DMS 273 (cell line): ENCODE measurements at regions not wholly inside any gene's neighbourhood (a gene's known extent, or its start where the extent isn't known, plus 50 kb on each side); places are given as distances from the start of the nearest gene placed in this dataset.
A peak's percentile ranks its signal among the peaks of the same experiment; 100 is the strongest.

Experiments
- DNase-seq: peaks from one replicate; lab custom pipeline; 2025; ENCODE audit not compliant: unreplicated experiment; lab: John Stamatoyannopoulos, UW

GRCh38 chr11:95450547-95451123, 219.6 kb upstream of the SESN3 start:
- no peak for DNase-seq

DNA sequence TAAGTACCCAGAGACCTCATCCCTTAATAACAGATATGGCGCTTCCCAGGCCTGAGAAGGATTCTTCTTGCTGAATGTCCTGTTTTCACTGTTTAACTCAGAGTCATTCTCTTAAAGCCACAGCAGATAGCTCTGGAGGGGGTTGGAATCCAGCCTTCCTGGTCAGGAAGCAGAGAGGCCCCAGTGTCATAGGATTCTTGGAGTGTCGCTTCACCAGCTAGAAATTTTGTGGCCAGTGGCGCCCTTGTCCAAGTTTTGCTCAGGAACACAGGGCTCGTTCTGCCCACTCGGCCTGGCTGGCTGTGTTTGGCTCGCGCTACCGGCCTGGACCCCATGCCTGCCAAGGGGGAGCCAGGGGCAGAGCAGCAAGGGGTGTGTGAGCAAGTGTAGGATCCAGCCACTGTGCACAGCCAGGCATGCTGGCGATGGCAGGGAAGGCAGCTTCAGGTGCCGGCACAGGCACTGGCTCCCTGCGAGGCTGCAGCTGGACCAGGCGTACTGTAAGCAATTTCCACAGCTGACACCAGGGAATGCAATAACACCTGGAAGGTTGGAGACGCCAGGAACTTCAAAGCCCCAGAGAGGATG, 214.8 kb upstream of the SESN3 start:
- peak; percentile 34 for DNase-seq

DNA sequence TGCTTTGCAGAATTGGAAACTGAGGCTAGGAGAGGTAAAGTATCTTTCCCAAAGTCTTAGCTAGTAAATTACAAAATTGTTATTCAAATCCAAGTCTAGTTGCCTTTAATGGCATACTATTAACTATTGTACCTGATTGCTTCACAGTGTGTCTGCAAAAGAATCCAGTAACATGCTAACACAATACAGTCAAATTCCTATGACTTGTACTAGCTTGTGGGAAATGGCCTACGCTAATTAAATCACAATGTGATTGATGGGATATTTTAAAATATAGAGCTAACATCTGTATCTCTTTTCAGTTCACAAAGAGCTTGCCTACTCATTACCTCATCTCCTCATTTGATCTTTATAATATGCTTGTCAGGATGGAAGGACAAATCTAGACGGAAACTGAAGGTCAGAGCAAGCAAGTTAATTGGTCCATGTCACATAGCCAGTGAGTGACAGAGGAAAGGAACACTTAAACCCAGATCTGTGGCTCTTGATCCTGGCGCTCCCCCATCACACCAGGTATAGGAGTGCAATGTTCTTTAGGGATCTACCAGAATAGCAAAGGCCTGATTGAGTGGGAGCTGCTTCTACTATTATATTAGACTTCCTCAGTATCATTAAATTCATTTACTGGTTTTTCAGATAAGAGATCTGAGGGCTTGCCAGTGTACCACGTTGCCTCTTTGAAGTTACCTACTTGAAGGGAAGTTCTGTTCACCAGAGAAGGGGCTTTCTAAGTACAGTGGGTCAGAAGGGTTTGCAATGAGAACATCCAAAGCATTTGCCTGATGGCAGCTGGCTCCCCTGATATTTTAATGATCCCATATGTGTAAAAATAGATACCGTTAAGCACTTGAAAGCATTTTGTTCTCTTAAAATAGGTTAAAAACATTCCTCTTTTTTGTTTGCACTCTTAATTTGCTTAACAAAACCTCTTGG, 213.6 kb upstream of the SESN3 start:
- peak; percentile 21 for DNase-seq

GRCh38 chr11:95443386-95443785, 212.4 kb upstream of the SESN3 start:
- no peak for DNase-seq

- no peak for DNase-seq
These were observed 211.6 kb upstream of the SESN3 start for GRCh38 chr11:95442531-95443050.

DNA sequence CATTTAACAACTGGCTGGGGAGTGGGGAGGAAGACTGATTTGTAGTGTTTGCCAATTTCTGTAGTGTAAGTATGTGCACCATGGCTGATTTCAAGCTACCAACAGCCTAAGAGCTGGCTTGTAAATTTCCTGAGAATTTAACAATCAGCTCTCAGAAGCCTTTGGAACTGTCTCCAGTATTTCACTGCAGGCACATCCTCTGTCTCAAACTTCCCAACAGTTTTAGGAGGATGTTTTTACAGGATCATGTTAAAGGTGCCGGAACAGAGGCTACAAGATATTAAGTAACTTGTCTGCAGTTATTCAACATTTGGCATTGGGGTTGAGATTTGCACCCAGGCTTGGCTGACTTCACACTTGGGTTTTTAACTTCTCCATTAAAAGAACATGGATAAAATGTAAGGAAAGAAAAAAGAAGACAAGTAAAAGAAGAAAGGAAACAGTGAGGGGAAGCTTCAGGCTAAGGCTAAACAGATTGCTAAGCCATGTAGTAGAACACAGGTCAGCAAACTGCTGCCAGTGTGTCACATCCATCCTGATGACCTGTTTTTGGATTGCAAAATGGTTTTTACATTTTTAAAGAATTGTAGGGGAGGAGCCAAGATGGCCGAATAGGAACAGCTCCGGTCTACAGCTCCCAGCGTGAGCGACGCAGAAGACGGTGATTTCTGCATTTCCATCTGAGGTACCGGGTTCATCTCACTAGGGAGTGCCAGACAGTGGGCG, 204.8 kb upstream of the SESN3 start:
- DNase-seq = no peak

DNA sequence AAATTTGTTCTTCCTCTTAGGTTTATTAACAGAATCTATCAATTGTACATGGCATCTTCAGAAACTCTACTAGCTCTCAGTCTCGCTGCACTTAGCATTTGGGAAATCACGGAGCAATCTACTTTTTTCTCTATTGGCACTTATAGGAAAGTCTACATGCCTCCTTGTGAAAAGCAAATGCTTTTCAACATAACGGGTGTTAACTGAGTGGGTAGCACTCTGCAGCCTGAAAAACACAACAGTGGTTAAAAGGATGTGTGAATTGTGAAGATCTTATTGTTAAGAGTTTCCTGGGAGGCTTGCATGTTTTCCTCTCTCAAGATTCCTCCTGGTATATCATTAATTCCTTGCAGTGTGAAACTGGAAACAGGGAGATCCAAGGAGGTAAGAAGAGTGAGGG, 204.2 kb upstream of the SESN3 start:
- no peak for DNase-seq

DNA sequence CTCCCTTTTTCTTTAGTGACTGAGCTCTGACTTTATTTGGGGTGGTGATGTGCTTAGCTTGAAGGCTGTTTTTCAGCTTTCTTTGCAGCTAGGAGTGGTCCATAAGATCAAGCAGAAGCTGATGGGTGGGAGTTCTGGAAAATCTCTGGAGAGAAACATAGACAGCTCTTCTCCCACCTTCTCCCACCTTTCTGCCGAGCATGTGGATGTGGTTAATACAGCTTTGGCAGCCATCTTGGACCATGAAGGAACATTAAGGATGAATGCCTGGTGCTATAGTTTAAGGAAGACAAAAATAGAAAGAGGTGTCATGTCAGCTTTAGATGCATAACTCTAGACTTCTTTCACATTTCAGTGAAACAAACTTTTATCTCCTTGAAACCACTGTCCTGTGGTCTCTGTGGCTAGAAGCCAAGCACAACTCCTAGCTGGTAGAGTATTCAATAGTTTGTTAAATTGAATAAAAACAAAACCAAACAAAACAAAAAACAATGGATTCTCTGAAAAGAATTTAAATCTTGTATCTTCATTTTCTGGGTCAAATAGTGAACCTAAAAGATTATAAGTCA, 203.6 kb upstream of the SESN3 start:
- DNase-seq = no peak

DNA sequence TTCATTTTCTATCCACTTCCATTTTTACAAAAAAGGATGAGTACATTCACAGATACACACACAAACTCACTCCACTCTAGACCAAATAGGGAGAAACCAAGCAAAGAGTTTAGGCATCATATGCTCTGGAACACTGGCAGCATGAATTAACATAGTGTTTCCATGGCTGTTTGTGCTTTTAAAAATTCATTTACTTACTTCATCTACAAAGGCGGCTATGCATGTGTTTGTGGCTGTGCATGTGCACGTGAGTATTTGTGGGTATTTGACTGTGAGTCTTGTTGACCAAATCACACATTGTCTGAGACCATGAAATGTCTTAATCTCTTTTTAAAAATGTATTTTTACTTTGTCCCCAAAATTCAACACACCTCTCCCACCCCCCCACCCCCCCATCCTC, 203.0 kb upstream of the SESN3 start:
- DNase-seq = no peak

DNA sequence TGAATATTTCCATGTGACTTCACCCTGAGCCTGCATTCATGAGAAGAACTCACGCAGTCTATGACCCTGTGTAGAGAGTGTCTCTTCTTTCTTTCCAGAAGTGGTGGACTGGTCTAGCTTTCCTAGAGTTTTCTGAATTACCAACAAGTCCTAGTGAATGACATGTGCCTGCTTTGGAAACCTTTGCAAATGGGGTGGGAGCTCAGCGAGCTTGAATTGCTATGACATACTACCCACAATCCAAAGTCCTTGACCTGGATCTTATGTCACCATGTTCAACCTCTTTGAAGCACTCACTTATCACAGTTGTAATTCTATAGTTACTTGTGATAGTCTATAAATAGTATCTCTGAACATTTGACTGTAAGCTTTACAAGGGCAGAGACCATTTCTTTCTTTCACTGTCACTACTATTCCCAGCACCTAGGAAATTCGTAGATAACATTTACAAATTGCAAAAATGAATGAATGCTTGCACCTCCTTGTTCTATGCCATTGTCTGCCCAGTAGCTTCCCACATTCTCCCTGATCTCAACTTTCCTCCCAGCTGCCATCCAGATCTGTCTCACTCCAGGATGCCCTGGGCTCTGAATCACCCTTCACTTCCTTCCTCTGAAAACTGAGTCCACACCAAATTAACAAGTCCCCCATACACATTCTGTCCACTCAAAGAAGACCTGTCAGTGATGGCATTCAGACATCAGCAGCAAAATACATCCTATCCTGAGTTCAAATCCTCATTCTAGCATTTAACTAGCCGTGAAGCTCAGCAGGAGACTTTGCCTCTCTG, 201.9 kb upstream of the SESN3 start:
- DNase-seq = no peak

DNA sequence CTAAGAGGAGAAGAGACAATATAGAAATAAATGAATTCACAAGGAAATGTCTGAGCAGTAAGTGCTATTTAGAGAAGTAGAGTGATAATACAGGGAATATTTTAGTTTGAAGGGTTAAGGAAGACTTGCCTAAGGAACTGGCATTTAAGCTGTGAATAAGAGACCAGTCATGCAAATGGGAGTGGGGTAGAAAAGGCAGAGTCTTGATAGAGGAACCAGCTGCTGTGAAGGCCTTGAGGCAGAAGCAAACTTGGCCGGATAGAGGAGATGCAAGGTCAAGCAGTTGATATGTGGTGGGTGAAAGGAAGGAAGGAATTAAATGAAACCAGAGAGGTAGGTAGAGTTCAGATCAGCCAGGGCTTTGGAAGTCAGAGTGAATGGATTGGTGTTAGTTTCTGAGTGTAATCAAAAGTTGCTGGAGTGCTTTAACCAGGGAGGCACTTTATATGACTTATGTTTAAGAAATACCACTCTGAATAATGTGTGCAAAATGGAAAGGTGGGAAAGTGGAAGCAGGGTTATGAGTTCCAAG, 198.4 kb upstream of the SESN3 start:
- DNase-seq = no peak

DNA sequence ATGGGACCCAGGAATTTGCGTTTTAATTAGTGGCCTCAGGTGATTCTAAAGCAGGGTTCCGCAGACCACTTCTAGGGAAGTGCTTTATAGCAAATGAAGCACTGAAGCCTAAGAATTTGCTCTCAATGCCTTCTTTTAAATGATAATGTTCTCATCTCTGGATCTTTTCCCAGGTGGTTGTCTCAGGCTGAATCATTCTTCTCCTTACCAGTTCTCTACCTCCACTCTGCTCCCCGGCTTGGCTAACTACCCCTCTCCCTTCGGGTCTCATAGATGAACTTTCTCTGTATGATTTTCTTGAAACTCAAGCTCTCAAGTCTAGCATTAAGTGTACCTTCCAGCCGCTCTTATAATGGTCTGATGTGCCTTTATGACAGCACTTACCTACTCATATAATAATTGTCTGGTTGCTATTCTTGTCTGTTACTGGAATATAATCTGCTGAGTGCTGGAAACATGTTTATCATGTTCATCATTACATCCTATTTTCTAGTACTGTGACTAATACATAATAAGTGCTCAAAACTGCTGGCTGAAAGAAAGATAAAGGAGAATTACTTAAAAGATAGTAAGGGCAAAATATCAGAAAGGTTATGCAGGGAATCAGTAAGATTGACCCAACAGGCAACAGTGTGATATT, 195.9 kb upstream of the SESN3 start:
- DNase-seq = no peak

GRCh38 chr11:95419915-95420314, 188.9 kb upstream of the SESN3 start:
- DNase-seq = no peak

GRCh38 chr11:95418916-95419315, 187.9 kb upstream of the SESN3 start:
- no peak for DNase-seq

DNA sequence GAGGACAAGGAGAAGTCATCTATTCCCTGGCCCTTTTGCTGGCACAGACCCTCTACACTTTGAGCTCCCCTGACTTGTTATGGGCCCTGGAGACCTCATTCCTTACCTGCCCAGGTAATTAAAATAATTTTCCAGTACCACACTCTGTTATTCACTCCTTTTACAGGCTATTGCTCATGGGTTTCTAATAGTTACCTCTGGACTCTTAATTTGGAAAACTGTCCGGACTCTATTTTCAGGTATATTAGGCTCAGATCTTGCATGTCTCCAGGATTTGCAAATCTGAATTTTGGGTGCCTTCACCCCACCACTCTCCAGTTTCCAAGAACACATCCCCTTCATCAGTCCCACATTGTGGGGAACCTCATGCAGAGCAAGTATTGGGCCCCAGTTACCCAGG, 186.8 kb upstream of the SESN3 start:
- DNase-seq = no peak

GRCh38 chr11:95415837-95416304, 184.9 kb upstream of the SESN3 start:
- no peak for DNase-seq

DNA sequence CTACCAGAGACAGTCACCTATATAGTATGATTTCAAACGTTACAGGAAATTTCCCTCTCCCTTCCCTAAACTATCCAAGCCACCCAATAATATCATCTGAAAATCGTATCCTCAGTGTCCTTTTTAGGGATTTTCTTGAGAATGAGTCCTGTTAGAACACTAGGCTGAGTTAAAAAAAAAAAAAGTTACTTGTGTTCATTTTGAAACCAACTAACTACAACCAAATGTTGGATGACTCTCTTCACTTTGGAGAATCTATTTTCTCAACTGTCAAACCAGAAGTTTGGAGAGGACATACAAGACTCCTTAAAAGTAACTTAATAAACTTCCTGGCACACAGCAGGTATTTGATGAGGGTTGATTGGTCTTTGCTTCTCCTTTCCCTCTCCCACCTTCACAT, 183.2 kb upstream of the SESN3 start:
- DNase-seq = no peak

- DNase-seq = no peak
These were observed 182.8 kb upstream of the SESN3 start for GRCh38 chr11:95413761-95414160.

- DNase-seq = no peak
These were observed 182.0 kb upstream of the SESN3 start for GRCh38 chr11:95413021-95413420.
